ENCODE measurements at regions not wholly inside any gene's neighbourhood (a gene's known extent, or its start where the extent isn't known, plus 50 kb on each side); places are given as distances from the start of the nearest gene placed in this dataset.

DNA sequence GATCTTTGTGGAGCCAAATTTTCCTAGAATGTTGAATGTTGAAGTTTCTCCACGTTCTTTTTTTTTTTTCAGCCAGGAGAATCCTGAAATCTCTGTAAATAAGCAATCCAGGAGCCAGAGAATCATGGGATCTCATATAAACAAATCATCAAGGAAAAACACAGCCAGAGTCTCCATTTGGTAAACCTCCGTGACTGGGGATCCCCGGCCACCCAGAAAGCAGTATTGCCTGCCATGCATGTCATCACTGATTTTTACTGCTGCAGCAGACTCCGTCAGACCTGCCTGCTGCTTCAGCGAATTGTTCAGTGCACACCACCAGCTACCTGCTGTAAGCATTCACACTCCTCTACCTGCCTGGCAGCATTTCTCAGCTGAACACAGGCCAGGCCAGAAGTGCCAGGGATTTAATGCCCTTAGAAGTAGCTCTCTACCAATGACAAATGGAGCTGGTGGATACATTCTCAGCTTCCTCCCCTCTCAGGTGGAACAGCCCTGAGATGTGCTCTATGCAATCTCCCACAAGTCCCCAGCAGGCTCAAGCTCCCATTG, 158.6 kb downstream of the CYLD start:
- intact Hi-C loops (cut with DNase I): no loop called here
- Histone ChIP-seq H3K4me3 (no peak overlapping the region), H3K4me1 (no peaks in the 10 kb centered on the region), H3K27me3 (no peaks in the 10 kb centered on the region), H3K9me3 (no peaks in the 10 kb centered on the region), H3K36me3 (no peaks in the 10 kb centered on the region), H3K27ac (no peak overlapping the region)
- no peak for DNase-seq (ENCODE audit: extremely low spot score in 2 of 2)
- TF ChIP-seq, protein P1, sequence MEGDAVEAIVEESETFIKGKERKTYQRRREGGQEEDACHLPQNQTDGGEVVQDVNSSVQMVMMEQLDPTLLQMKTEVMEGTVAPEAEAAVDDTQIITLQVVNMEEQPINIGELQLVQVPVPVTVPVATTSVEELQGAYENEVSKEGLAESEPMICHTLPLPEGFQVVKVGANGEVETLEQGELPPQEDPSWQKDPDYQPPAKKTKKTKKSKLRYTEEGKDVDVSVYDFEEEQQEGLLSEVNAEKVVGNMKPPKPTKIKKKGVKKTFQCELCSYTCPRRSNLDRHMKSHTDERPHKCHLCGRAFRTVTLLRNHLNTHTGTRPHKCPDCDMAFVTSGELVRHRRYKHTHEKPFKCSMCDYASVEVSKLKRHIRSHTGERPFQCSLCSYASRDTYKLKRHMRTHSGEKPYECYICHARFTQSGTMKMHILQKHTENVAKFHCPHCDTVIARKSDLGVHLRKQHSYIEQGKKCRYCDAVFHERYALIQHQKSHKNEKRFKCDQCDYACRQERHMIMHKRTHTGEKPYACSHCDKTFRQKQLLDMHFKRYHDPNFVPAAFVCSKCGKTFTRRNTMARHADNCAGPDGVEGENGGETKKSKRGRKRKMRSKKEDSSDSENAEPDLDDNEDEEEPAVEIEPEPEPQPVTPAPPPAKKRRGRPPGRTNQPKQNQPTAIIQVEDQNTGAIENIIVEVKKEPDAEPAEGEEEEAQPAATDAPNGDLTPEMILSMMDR (IDR thresholded peaks at IDR 0.05): no peak
- TF ChIP-seq POLR2A (IDR thresholded peaks at IDR 0.05) (no peak), POLR2AphosphoS5 (IDR thresholded peaks at IDR 0.05; ENCODE audit: insufficient read depth in 1 of 2, low read depth in 1 of 2) (no peak)

DNA sequence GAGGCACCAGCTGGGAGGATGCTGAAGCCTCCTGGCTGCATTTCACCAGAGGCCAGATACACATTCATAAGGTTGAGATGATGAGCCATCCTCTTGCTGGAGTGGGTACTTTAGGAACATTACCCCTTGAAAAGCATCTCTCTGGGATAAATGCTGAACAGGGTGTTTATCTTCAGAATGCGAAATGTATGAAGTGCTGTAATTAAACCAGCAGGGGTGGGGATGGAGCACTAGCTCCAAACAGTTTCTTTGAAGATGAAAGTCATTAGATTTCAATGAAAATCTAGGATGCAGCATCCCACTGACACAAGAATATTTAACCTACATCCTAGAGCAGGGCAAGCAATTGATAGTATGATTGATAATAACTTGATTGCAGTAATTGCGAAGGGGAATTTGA, 158.1 kb downstream of the CYLD start:
- TF ChIP-seq POLR2A (IDR thresholded peaks at IDR 0.05): no peak
- TF ChIP-seq POLR2AphosphoS5 (IDR thresholded peaks at IDR 0.05; ENCODE audit: insufficient read depth in 1 of 2, low read depth in 1 of 2): no peak
- TF ChIP-seq, protein P1 (IDR thresholded peaks at IDR 0.05): no peak
- no peaks in the 10 kb centered on the region for H3K36me3 ChIP-seq
- H3K27ac ChIP-seq: no peak overlapping the region
- H3K27me3 ChIP-seq: no peaks in the 10 kb centered on the region
- no peak for DNase-seq (ENCODE audit: extremely low spot score in 2 of 2)
- no peaks in the 10 kb centered on the region for H3K9me3 ChIP-seq
- no peaks in the 10 kb centered on the region for H3K4me1 ChIP-seq
- no peak overlapping the region for H3K4me3 ChIP-seq
- intact Hi-C loops (cut with DNase I): no loop called here

DNA sequence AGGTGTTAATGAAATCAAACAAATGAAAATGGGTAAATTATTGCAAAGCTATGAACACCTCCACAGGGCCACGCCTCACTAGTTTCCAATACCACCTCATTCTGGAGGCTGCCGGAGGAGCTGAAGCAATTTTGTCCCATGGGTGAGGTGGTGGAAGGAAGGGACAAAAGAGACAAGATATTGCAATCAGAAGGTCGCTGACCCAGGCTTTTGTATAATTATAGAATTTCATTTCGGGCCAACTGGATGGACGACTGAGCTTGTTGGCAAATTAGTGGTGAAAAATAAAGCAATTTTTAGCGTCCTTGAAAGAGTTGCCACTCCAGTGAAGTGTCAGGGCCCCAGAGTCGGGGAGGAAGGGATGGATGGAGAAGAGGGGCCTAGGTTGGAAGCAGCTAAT, 147.9 kb downstream of the CYLD start:
- H3K4me1 ChIP-seq: no peaks in the 10 kb centered on the region
- no peak for TF ChIP-seq POLR2AphosphoS5 (IDR thresholded peaks at IDR 0.05; ENCODE audit: insufficient read depth in 1 of 2, low read depth in 1 of 2)
- no peak for TF ChIP-seq POLR2A (IDR thresholded peaks at IDR 0.05)
- TF ChIP-seq, protein P1 (IDR thresholded peaks at IDR 0.05): no peak
- H3K36me3 ChIP-seq: no peaks in the 10 kb centered on the region
- H3K27ac ChIP-seq: no peak overlapping the region
- no peak overlapping the region for H3K4me3 ChIP-seq
- intact Hi-C loops (cut with DNase I): no loop called here
- H3K9me3 ChIP-seq: no peaks in the 10 kb centered on the region
- peak; percentile 49 to 64 for DNase-seq (ENCODE audit: extremely low spot score in 2 of 2)
- no peaks in the 10 kb centered on the region for H3K27me3 ChIP-seq

DNA sequence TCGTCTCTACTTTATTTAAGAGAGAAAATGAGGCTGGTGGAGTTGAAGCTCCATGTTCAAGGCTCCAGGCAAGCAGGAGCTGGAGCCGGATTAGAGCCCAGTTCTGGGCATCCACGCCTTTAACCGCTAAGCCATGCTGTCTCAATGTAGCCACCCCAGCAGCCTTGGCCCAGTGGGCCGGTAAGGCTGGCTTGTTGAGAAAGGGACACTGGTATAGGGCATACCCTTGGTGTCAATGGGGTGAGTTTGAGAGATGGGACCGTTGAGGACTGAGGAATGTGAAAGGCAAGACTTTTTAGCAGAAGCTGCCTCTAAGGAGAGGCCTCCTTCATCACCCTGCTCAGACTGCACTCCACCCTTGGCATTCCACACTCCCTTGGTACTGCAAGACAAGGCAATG, 147.4 kb downstream of the CYLD start:
- intact Hi-C loops (cut with DNase I): no loop called here
- H3K4me1 ChIP-seq: no peaks in the 10 kb centered on the region
- peak; percentile 16 to 44 for DNase-seq (ENCODE audit: extremely low spot score in 2 of 2)
- H3K9me3 ChIP-seq: no peaks in the 10 kb centered on the region
- no peak overlapping the region for H3K4me3 ChIP-seq
- H3K36me3 ChIP-seq: no peaks in the 10 kb centered on the region
- no peaks in the 10 kb centered on the region for H3K27me3 ChIP-seq
- TF ChIP-seq POLR2A (IDR thresholded peaks at IDR 0.05): no peak
- TF ChIP-seq POLR2AphosphoS5 (IDR thresholded peaks at IDR 0.05; ENCODE audit: insufficient read depth in 1 of 2, low read depth in 1 of 2): no peak
- TF ChIP-seq, protein P1 (IDR thresholded peaks at IDR 0.05): no peak
- H3K27ac ChIP-seq: no peak overlapping the region

DNA sequence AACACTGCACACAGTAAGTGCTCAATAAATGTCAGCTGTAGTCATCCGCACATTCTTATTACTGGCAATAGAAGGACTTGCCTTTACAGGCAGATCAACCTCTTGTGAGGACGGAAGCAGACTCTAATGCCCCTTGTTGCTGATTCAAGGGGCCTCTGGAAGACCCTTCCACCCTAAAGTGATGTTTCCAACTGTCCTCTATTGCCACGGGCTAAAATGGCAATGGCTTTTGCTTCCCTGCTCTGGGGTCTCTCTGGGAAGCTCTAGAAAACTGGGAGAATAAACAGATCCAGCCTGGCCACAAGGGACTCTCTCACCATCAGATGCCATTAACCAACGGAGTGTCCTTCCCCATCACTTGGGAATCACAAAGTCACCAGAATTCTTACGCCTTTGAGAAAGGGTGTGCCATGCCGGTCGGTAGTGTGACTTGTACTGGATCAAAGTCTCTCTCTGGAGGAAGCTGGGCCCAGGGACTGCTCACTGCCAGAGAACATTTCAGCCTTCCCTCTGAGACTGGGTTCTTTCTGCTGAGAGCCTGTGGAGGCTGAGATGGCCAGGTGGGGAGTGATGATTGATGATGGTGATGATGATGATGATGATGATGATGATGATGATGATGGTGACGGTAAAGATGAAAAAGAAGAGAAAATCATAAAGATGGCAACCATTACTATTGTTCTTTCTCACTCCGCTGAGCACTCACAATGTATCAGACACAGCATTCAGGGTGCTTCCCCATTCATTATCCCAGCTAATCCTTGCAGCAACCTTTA, 146.8 kb downstream of the CYLD start:
- Histone ChIP-seq H3K36me3 (no peaks in the 10 kb centered on the region), H3K27me3 (no peaks in the 10 kb centered on the region), H3K4me1 (no peaks in the 10 kb centered on the region), H3K9me3 (no peaks in the 10 kb centered on the region), H3K27ac (no peak overlapping the region), H3K4me3 (no peak overlapping the region)
- intact Hi-C loops (cut with DNase I): no loop called here
- DNase-seq (ENCODE audit: extremely low spot score in 2 of 2): peak; percentile 52 to 67
- no peak for TF ChIP-seq POLR2A (IDR thresholded peaks at IDR 0.05)
- TF ChIP-seq POLR2AphosphoS5 (IDR thresholded peaks at IDR 0.05; ENCODE audit: insufficient read depth in 1 of 2, low read depth in 1 of 2): no peak
- TF ChIP-seq, protein P1 (IDR thresholded peaks at IDR 0.05): no peak
